Medulla oblongata (tissue), 1 donor: ENCODE measurements at regions not wholly inside any gene's neighbourhood (a gene's known extent, or its start where the extent isn't known, plus 50 kb on each side); places are given as distances from the start of the nearest gene placed in this dataset.

Source experiments
- DNase-seq: peaks from one replicate; pipeline ENCODE4 v3.0.0-alpha.2; 2015; ENCODE audit errors: extremely low spot score

DNA sequence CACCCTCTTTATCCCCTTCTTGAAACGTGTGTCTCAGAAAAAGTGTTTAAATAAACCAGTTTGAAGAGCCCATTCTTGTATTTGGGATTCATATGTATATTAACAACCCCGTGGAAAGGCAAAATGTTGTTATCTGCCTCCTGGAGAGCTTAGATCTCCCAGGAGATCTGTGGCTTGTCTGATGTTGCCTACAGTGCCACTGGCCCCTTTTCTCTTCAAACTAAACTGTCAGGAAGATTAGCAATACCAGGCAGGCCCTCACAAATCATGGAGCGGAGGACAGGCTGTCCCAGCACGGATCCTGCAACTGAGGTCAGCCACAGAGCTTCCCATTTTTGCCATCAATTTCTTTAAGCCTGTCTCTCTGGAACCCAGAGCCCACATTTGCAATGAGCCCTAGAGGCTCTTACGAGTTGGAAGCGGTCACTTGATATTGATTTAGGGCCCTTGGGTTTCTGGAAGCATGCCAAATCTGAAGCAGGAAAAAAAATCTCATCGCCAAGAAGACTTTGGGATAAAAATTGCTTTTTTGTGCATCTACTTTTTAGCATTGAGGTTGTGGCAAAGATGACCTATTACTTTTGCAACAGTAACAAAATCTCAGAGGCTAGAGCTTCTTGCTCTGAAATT lies 234.1 kb downstream of the OPA1 start:
- no peak for DNase-seq

DNA sequence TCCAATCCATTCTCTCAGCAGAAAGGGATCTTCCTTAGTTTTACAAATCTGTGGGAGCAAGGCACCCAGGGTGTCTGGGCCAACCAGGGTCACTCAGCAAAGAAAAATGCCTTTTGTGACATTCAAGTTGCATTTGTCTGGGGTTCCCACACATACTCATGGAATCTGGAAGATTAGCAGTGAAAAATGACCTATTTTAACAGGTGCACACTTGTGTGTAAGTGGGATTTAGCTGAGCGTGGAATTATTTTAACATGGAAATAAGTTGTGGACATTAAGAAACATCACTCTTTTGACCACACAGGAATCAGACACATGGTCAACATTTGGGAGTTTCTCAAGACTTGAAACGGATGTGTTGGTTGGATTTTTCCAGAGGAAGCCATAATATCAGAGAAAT lies 234.9 kb downstream of the OPA1 start:
- DNase-seq = no peak

DNA sequence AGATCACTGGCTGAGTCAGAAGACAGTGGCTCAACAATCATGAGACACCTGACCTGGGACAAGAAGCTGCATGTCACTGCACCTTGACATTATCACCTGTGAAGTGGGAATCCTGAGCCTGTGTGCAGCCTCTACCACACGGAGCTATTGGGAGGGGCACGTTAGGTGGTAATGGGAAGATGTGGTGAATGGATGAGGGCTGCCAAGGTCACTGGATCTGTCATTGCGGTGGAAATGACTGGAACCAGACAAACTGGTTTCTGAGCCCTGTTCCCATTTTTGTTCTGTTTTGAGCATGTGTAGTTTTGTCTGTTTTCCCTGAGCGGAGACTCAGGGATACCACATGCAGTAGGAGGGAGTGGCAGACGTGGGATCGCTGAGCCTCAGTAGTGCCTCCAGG lies 235.5 kb downstream of the OPA1 start:
- no peak for DNase-seq

DNA sequence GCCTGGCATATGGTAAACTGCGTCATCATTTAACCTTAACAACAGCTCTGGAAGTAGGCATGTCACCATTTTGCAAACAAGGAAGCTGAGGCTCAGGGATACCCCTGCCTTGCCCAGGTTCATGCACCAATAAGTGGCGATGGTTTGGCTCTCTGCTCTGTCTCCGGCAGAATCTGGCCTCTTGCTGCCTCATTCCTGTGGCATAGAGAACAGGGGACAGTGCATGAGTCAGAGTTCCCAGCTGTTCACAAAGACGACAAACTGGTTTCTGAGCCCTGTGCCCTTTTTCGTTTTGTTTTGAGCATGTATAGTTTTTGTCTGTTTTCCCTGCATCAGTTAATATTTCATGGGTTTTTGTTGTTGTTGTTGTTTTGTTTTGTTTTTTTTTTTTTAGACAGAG lies 236.8 kb downstream of the OPA1 start:
- no peak for DNase-seq

DNA sequence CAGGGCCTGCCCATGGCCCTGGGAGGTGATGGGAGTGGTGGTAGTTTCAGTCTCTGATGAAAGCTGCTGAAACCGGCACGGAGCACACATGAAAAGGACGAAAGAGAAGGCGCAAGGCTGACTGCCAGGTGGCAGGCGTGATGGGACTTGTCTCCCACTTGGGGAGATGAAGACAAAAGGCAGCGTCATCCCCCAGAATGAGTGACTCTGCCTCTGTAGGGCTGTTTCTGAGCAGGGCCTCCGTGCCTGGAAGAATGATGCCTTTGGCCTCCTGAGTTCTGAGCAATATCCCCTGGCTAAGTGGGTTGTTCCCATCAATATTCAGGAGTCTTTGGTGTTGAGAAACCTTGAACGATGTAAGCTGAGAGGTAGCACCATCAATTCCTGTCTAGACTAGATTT lies 237.8 kb downstream of the OPA1 start:
- peak; percentile 74 for DNase-seq

DNA sequence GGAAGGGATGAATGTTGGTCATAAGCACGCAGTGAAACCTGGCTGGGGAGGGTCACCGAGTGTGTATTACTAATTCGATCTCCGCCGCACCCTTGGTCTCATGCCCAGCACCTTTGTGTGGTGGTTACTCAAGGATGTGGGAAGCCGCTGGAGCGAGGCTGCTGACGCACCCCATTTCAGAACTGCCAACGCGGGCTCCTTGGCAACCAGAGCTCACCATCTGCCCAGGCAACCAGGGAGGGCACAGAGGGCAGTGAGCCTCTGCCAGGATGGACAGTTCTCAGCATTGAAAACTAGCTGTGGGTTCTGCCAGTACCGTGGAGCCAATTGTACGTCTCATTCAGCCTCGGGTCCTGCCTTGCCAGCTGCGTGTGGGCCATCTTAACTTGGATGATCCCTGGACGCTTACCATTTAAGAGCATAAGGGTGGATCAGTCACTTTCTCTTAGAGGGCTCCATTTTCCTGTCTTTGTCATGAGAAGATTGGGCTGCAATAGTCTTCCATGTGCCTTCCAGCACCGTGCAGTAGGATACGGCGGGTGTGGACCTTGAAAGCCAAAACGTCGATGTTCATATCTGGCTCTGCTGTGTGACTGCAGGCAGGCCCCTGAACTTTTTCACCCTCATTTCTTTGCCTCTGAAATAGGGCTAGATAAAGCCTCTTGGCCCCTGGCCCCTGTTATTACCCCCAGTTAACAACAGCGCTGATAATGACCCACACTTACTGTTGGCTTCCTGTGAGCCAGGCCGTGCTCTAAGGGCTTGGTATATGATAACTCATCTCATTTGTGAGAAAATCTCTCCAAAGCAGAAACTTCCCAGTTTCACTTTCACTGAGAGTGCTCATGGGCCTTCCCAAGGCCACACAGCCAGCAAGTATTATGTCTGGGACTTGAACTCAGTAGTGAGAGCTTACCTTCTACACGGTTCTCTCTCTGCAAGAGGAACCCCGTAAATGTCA lies 238.8 kb downstream of the OPA1 start:
- DNase-seq = peak; percentile 63

DNA sequence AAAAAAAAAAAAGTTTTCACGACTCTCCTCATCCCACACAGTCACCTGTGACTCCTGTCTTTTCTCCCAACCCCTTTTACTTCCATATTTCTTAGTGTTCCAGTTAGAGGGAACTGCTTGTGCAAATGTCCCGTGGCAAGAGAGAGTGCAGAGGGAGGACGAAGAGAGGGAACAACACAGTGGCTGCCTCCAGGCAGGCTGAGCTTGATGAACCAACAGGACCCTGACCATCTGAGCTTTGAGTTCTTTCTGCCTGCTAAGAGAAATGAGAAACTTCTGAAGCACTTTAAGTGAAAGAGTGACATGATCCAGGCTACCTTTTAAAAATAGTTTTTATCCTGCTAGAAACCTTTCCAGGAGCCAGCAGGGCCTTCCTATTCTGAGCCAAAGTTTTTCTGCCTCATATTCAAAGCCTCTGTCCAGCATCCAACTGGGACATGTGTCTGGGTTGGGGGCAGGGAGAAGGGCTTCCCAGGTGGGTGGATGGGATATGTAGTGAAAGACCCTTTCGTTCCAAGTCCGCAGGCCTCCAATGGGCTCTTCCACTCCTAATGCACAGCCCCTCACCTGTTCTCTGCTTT lies 239.9 kb downstream of the OPA1 start:
- DNase-seq = peak; percentile 15

DNA sequence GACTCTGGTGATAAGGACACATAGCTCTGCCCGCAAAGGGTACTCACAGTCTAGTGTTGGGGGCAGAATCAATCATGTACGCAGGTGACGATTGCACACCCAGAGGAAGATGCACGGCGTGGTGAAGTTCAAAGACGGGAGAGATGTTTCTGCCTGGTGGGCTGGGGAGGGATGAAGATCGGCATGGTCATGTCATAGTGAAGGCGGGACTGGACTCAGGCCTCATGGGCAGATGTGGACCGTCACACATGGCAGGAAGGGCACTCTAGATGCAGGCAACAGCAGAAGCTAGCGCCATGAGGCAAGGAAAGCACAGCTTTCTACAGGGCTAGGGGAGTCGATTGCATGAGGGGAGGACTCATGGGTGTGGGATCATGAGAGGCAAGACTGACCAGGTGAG lies 240.6 kb downstream of the OPA1 start:
- no peak for DNase-seq

DNA sequence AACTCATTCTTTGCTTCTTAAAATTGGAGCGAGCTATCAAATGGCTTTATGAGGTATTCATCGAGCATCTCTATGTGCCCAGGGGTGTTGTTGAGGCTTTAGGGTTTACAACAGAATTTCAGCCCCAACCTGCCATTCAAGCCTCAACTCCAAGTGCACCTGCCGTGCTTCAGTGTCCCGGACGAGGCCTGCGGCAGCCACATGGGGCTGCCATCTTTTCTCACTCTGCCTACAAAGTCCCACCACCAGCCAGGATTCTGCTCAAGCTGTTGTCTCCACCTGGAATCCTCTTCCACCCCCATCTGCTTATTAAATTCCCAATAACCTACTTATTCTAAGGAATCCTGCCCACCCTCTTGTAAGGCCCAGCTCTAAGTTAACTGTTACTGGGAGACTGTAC lies 242.4 kb downstream of the OPA1 start:
- no peak for DNase-seq

DNA sequence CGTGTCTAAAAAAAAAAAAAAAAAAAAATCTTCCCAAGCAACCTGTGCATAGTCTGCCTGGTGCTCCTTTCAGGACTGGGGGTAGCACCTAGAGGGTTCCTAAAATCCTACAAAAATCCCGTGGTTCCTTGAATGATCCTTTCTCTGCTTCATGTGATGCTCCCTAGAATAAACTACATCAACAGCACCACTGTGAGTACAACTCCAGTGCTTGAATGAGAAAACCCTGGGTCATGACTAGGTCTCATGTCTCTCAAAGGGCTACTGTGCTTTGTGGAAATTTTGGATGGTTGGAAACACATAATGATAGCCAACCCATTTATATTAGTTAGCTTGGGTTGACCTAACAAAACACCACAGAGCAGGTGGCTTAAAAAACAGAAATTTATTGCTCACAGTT lies 243.5 kb downstream of the OPA1 start:
- DNase-seq = no peak

DNA sequence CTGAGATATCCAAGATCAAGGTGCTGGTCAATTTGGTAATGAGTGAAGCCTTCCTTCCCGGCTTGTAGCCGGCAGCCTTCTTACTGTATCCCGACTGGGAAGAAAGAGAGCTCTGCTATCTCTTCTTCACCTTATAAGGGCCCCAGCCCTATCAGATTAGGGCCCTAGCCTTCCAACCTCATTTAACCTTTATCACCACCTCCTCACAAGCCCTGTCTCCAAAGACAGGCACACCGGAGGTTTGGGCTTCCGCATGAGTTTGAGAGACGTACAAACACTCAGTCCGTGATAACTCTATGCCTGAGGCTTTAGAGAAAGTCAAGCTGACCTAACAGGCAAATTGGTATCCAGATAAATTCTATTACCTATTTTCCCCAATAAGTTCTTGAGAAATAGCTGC lies 243.9 kb downstream of the OPA1 start:
- DNase-seq = no peak

DNA sequence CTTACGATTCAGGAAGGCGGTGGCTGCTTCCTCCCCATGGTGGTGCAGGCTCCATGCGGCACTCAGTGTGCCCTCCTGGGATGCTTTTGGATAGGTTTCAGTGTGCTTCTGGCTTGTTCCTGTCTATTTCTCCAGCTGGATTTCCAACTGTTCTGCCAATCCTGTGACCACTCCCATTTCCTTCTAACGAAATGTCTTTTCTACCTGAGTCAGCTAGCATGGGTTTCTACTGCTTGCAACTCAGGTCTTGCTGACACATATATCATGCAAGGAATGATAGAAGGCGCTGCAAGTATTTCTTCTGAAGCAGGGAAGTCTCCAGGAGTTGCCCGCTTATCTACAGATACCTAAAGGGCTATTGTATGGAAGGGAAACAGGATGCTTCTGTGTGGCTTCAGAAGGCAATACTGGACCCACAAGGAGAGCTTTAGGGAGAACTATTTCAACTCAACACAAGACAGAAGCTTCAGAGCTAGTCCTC lies 244.4 kb downstream of the OPA1 start:
- DNase-seq = no peak

DNA sequence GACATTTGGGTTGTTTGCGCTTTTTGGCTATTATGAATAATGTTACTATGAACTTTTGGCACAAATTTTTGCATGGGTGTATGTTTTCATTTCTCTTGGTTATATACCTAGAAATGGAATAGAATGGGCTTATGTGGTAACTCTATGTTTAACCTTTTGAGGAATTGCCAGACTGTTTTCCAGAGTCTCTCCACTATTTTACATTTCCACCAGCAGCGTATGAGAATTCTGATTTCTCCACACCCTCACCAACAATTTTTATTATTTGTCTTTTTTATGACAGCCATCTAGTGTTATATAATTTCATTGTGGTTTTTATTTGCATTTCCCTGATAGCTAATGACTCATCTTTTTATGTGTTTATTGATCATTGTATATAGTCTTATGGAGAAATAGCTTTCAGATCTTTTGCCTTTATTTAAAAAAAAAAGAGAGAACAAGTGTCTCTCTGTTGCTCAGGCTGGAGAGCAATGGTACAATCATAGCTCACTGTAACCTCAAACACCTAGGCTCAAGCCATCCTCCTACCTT lies 247.2 kb downstream of the OPA1 start:
- DNase-seq = no peak

DNA sequence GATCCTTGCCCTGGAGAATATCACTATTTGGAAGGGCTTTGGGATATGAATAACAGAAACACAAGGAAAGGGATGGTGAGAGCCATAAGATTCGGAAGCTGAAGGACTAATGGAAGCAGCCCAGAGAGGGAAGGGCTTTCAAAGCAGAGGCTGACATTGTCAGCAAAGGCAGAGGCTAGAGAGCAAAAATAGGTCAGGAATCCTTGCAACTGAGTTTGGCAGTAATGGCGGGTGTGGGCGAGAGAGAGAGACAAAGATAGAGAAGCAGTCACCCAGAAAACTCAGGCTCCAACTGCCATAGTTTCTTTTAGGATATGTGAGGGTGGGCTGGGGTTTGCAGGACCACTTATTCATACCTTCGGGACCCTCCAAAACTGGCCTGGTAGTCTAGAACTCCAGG lies 248.6 kb downstream of the OPA1 start:
- DNase-seq = no peak

DNA sequence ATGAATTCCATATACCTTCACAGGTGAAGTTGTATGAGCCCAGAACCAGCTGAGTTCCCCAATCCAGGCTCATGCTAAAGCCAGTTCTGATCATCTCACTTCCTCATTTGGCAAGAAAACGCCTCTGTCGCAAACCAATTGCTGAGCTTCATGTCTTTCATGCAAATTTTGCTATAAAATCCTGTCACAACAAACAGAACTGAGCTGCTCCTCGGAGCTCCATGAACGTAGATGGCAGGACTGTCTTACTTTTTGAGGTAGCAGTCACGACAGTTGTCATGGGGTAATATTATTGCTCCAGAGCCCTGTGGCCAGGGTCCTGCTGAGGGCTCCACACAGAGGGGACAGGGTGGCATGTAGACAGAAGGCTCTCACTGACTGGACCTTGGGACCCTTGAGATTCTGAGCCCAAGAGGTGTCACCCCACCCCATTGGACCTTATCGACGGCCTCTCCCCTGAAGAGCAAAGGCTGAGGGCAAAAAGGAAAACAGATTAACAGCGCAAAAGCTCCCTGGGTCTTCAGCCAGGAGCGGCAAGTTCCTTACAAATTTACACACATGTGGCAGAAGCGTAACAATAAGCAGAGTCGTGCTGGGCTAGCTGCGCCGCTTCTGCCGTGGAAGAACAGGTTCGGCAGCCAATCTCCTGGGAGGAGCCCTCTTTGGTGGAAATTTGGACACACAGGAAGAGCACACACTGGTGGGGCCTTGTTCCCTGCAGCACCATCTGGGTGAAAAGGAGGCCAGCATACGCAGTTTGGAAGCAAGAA lies 249.2 kb downstream of the OPA1 start:
- peak; percentile 58 for DNase-seq

DNA sequence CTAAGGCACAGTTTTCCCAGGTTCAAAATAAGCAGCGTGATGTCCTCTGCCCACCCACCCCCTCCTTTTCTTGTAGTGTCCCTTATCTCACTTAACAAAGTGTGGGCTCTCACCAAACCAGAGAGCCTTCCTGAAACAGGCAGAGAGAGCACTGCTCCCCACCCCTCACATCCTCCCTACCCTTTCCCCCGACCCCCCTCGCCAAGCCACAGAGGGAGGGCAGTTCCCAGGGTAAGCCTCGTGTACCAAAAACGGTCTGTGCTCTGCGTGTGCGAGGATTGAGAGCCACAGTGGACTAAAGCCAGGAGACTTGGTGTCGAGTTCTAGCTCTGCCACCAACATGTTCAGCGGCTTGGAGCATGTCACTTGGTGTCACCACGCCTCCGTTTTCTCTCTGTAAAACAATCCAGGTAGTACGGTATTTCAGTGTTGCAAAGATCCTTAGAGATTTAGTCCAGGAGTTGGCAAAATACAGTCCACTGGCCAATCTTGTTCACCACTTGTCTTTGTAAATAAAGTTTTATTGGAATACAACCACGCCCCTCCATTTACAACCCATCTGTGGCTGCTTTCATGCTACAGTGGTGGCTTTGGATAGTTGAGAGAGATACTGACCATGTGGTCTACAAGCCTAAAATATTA lies 249.9 kb downstream of the OPA1 start:
- DNase-seq = no peak

DNA sequence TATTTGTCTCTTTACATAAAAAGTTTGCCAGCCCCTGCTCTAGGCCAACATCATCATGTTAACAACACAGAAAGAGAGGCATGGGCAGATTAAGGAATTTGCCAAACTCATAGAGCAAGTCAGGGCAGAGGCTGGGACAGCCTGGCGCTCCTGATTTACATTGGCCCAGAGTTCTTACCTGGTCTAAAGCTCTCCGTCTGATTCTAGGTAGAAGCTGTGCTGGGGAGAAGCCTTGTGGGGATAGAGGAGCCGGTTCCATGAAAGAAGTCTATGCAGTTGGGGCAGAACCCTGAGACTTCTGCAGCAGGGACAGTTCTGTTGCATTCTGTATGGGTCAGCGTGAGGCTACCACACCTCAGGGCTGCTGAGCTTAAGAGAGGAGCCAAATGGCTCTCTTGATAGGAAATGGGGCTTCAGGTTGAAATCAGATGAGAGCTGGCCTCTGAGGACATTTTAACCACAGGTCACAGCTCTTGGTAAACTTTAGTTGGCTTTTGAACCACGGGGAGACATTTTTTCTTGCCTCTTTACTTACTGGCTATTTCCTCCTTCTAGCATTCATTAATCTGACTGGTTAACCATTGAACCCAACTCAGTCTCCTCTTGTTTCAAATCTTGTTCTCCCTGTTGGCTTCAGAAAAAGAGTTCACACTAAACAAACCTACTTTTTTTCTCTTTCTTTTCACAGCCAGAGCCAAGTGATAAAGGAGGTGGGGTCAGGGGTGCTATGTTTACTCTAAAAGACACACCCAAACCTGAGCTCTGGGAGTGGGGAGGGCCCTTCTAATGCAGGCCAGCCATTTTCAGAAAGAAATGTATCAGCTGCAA lies 250.7 kb downstream of the OPA1 start:
- no peak for DNase-seq

DNA sequence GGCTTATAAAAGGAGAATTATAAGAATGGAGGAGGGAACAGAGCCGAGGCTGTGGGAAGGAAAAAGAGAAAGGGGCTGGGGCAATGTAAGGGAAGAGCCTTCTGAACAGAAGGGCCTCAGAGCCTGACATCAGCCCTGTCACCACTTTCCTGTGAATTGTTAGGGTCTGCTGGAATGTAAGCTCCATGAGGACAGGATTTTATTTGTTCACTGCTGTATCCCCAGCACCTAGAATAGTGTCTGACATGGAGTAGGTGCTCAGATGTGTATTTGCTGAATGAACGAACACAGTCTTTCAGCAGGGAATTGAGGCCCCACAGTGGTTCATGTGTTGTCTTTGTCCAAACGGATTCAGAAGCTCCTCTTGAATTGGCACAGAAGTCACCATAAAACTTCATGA lies 251.5 kb downstream of the OPA1 start:
- DNase-seq = no peak

DNA sequence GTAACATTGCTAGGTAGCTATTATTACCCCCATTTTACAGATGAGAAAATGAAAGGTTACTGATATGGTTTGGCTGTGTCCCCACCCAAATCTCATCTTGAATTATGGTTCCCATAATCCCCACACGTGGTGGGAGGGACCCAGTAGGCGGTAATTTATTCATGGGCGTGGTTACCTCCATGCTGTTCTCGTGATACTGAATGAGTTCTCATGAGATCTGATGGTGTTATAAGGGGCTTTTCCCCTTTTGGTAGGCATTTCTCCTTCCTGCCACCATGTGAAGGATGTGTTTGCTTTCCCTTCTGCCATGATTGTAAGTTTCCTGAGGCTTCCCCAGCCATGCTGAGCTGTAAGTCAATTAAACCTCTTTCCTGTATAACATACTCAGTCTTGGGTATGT lies 252.1 kb downstream of the OPA1 start:
- no peak for DNase-seq

DNA sequence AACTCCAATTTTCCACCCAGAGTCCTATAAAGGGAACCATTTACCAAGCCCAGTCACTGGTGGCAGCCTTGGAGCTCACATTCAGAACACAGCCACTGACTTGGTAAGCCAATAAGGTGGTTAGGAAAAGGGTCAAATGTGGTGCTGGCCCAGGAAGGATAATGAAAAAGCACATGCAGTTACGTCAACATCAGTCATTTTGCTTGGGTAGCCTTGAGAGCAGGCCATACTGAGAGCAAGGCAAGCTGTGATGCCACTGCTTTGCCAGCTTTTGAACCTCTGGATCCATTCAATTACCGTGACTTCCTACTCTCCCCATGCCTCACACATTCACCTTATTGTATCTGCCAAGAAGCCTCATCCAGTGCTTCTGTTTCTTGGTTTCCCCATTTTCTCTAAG lies 253.6 kb downstream of the OPA1 start:
- no peak for DNase-seq
